H1 (cell line): ENCODE measurements at regions not wholly inside any gene's neighbourhood (a gene's known extent, or its start where the extent isn't known, plus 50 kb on each side); places are given as distances from the start of the nearest gene placed in this dataset.

Experiments
- CTCF ChIA-PET: fragments of 300-600 bp; sonication (Branson Sonifier 250); formaldehyde crosslinking; loops from one replicate; lab custom pipeline; 2021; ENCODE audit not compliant: partially characterized antibody; lab: Charles Lee
- POLR2A ChIA-PET: fragments of 300-600 bp; sonication (Branson Sonifier 250); formaldehyde crosslinking; loops from one replicate; lab custom pipeline; 2021; ENCODE audit warnings: inconsistent platforms; ENCODE audit not compliant: partially characterized antibody; lab: Charles Lee
- DNase-seq, 2 experiments: peaks; one replicate each; pipeline versions ENCODE4 v3.0.0 to v3.0.0-alpha.2; 2010 to 2022; ENCODE audit warnings: low spot score in 2 of 2, low read depth in 1 of 2, mixed read lengths in 1 of 2
- FAIRE-seq: peaks from 2 replicates; lab custom pipeline; 2011; peaks lifted over from hg19 to GRCh38; lab: Jason Lieb, UNC
- H2AFZ ChIP-seq: 2 replicates; pipeline ENCODE4 v1.8.1; 2012; ENCODE audit warnings: low read length, inconsistent platforms
- H2AK5ac ChIP-seq: 2 replicates; pipeline ENCODE4 v1.6.1; 2013; ENCODE audit warnings: low read depth, low read length
- H2BK120ac ChIP-seq: replicated peaks from 2 replicates; pipeline ENCODE3; 2013; ENCODE audit warnings: low read depth, low read length, inconsistent platforms
- H2BK12ac ChIP-seq: 2 replicates; pipeline ENCODE4 v1.6.1; 2013; ENCODE audit warnings: low read depth, low read length
- H2BK15ac ChIP-seq: 2 replicates; pipeline ENCODE4 v1.6.1; 2013; ENCODE audit warnings: low read length
- H2BK20ac ChIP-seq: 2 replicates; pipeline ENCODE4 v1.6.1; 2013; ENCODE audit warnings: low read length
- H2BK5ac ChIP-seq: 2 replicates; pipeline ENCODE4 v1.6.1; 2013; ENCODE audit warnings: low read depth, low read length
- H3K14ac ChIP-seq: 2 replicates; pipeline ENCODE4 v1.6.1; 2013; ENCODE audit warnings: inconsistent platforms; ENCODE audit not compliant: insufficient read length
- H3K18ac ChIP-seq: 2 replicates; pipeline ENCODE4 v1.6.1; 2013; ENCODE audit warnings: low read length; ENCODE audit errors: extremely low read depth
- H3K23ac ChIP-seq: 2 replicates; pipeline ENCODE4 v1.6.1; 2013; ENCODE audit warnings: inconsistent platforms; ENCODE audit not compliant: insufficient read length
- H3K23me2 ChIP-seq: 2 replicates; pipeline ENCODE4 v1.6.1; 2013; ENCODE audit warnings: low read depth, low read length
- H3K27ac ChIP-seq: 2 replicates; pipeline ENCODE4 v1.6.1; 2011; ENCODE audit warnings: low read depth, low read length, inconsistent platforms
- H3K27me3 ChIP-seq, 4 experiments: replicated peaks in 1 of 4; 1 replicate in 1 of 4; 2 replicates in 3 of 4; pipeline versions ENCODE4 v1.6.1 to v1.8.1; 2011 to 2013; ENCODE audit warnings: low read length in 3 of 4, mild to moderate bottlenecking in 3 of 4, inconsistent platforms in 2 of 4, mixed read lengths in 2 of 4, moderate library complexity in 1 of 4; ENCODE audit not compliant: control insufficient read depth in 3 of 4, insufficient read depth in 3 of 4; ENCODE audit errors: extremely low read depth in 1 of 4
- H3K36me3 ChIP-seq, 4 experiments: 2 replicates each; pipeline versions ENCODE4 v1.6.1 to v1.8.1; 2011 to 2013; ENCODE audit warnings: mild to moderate bottlenecking in 4 of 4, low read length in 3 of 4, moderate library complexity in 2 of 4, control low read depth in 1 of 4, inconsistent platforms in 1 of 4; ENCODE audit not compliant: insufficient read depth in 4 of 4, control insufficient read depth in 2 of 4
- H3K4ac ChIP-seq: replicated peaks from 2 replicates; pipeline ENCODE3; 2013; ENCODE audit warnings: low read length, low read depth, mixed read lengths, inconsistent platforms; ENCODE audit not compliant: insufficient read length
- H3K4me1 ChIP-seq, 4 experiments: replicated peaks in 1 of 4; 1 replicate in 1 of 4; 2 replicates in 3 of 4; pipeline versions ENCODE4 v1.6.1 to v1.8.1; 2011 to 2013; ENCODE audit warnings: low read length in 3 of 4, inconsistent platforms in 2 of 4, mixed read lengths in 1 of 4; ENCODE audit not compliant: insufficient read depth in 4 of 4, control insufficient read depth in 3 of 4
- H3K4me2 ChIP-seq, 2 experiments: 2 replicates each; pipeline versions ENCODE4 v1.6.1 to v1.8.1; 2011 to 2013; ENCODE audit warnings: low read depth in 2 of 2, low read length in 2 of 2, control low read depth in 1 of 2, inconsistent platforms in 1 of 2, mild to moderate bottlenecking in 1 of 2; ENCODE audit not compliant: insufficient read depth in 1 of 2
- H3K4me3 ChIP-seq, 4 experiments: fragments of 200-600, 300-600 bp in 1 of 4; sonication (generic), shearing (Covaris generic), sonication (Bioruptor Twin) in 1 of 4; 2 replicates each; pipeline versions ENCODE4 v1.5.1 to v1.8.1; 2011 to 2016; ENCODE audit warnings: low read length in 4 of 4, low read depth in 3 of 4, control low read depth in 2 of 4, inconsistent platforms in 2 of 4, mild to moderate bottlenecking in 2 of 4, mixed read lengths in 1 of 4, moderate library complexity in 1 of 4; ENCODE audit not compliant: insufficient read depth in 2 of 4; ENCODE audit errors: extremely low read depth in 1 of 4
- H3K56ac ChIP-seq: replicated peaks from 2 replicates; pipeline ENCODE3; 2013; ENCODE audit warnings: low read depth, mild to moderate bottlenecking, mixed read lengths, low read length, inconsistent platforms; ENCODE audit not compliant: insufficient read length
- H3K79me1 ChIP-seq: 2 replicates; pipeline ENCODE4 v1.6.1; 2013; ENCODE audit warnings: low read depth, low read length, control low read depth
- H3K79me2 ChIP-seq, 2 experiments: 2 replicates each; pipeline versions ENCODE4 v1.6.1 to v1.8.1; 2012 to 2013; ENCODE audit warnings: low read length in 2 of 2, mild to moderate bottlenecking in 2 of 2, inconsistent platforms in 1 of 2; ENCODE audit not compliant: insufficient read depth in 2 of 2, control insufficient read depth in 1 of 2
- H3K9ac ChIP-seq, 4 experiments: replicated peaks in 1 of 4; 1 replicate in 1 of 4; 2 replicates in 3 of 4; pipeline versions ENCODE4 v1.6.1 to v1.8.1; 2011 to 2013; ENCODE audit warnings: low read depth in 3 of 4, low read length in 3 of 4, control low read depth in 2 of 4, mild to moderate bottlenecking in 2 of 4, moderate library complexity in 2 of 4, inconsistent platforms in 1 of 4; ENCODE audit errors: extremely low read depth in 1 of 4
- H3K9me3 ChIP-seq, 2 experiments: 2 replicates each; pipeline versions ENCODE4 v1.6.1 to v1.8.1; 2012 to 2013; ENCODE audit warnings: mild to moderate bottlenecking in 2 of 2, moderate library complexity in 2 of 2, control low read depth in 1 of 2, inconsistent platforms in 1 of 2, low read depth in 1 of 2, low read length in 1 of 2, mixed read lengths in 1 of 2; ENCODE audit not compliant: insufficient read depth in 2 of 2
- H4K20me1 ChIP-seq, 2 experiments: replicated peaks in 1 of 2; 2 replicates each; pipeline versions ENCODE3 to v1.8.1; 2011 to 2013; ENCODE audit warnings: inconsistent platforms in 2 of 2, low read length in 2 of 2, mild to moderate bottlenecking in 1 of 2; ENCODE audit not compliant: insufficient read depth in 2 of 2, control insufficient read depth in 1 of 2
- H4K5ac ChIP-seq: 2 replicates; pipeline ENCODE4 v1.6.1; 2013; ENCODE audit warnings: low read length, low read depth, mixed read lengths, inconsistent platforms; ENCODE audit not compliant: insufficient read length
- H4K8ac ChIP-seq: 2 replicates; pipeline ENCODE4 v1.8.0; 2013; ENCODE audit warnings: mild to moderate bottlenecking, moderate library complexity, low read length, inconsistent platforms; ENCODE audit not compliant: insufficient read depth; ENCODE audit errors: extremely low read depth
- H4K91ac ChIP-seq: replicated peaks from 2 replicates; pipeline ENCODE3; 2013; ENCODE audit warnings: low read length, mixed read lengths, inconsistent platforms; ENCODE audit not compliant: insufficient read length
- ATF2 ChIP-seq: IDR thresholded peaks from 2 replicates; pipeline ENCODE4 v1.6.1; 2012; ENCODE audit warnings: low read length, inconsistent platforms
- CHD1 ChIP-seq: IDR thresholded peaks from 2 replicates; pipeline ENCODE4 v1.6.1; 2012; ENCODE audit warnings: low read depth, low read length, improper control_type of control experiment
- JUND ChIP-seq: IDR thresholded peaks from 2 replicates; pipeline ENCODE4 v1.6.1; 2011; ENCODE audit warnings: mild to moderate bottlenecking, improper control_type of control experiment, low read length
- POLR2A ChIP-seq, 2 experiments: IDR thresholded peaks; 1 replicate in 1 of 2; 2 replicates in 1 of 2; pipeline ENCODE4 v1.6.1; 2011; ENCODE audit warnings: low read depth in 2 of 2, low read length in 2 of 2, mild to moderate bottlenecking in 2 of 2; ENCODE audit errors: control extremely low read depth in 1 of 2
- POU5F1 ChIP-seq: IDR thresholded peaks from 2 replicates; pipeline ENCODE4 v1.6.1; 2011; ENCODE audit warnings: low read depth, mild to moderate bottlenecking, low read length, moderate library complexity
- YY1 ChIP-seq: IDR thresholded peaks from 2 replicates; pipeline ENCODE4 v1.6.1; 2011; ENCODE audit warnings: low read depth, mild to moderate bottlenecking, low read length
- WGBS, 2 experiments: shearing (Covaris generic) in 1 of 2; methylation state at CpG; one replicate each; pipeline versions ENCODE4 v1.1.6 to v1.1.7; 2013 to 2015; ENCODE audit warnings: low lambda C conversion rate in 2 of 2, mixed read lengths in 2 of 2, inconsistent platforms in 1 of 2, low coverage in 1 of 2, missing lambda C conversion rate in 1 of 2; ENCODE audit not compliant: insufficient replicate concordance in 2 of 2, insufficient coverage in 1 of 2, insufficient read length in 1 of 2; ENCODE audit errors: extremely low coverage in 1 of 2, missing lambda C conversion rate in 1 of 2; 5-methylcytosine and 5-hydroxymethylcytosine counted together

- H3K9ac ChIP-seq: no peak overlapping the region
- no peaks in the 10 kb centered on the region for H3K79me1 ChIP-seq
- H3K4me3 ChIP-seq: no peak overlapping the region
- H3K23ac ChIP-seq: no peak overlapping the region
- H3K4me1 ChIP-seq: no peaks in the 10 kb centered on the region
- 57% methylated on average over 1 of the region's 1 CpG; no CpG with 5 or more reads in 1 of the 2 experiments for WGBS, 2 experiments
- no peak overlapping the region for H2BK12ac ChIP-seq
- FAIRE-seq (no peak), DNase-seq (no peak)
- ChIA-PET CTCF (no interaction called here), POLR2A (no interaction called here)
- H3K79me2 ChIP-seq: no peaks in the 10 kb centered on the region
- H3K36me3 ChIP-seq: no peaks in the 10 kb centered on the region
- H2BK5ac ChIP-seq: no peak overlapping the region
- no peak overlapping the region for H3K4ac ChIP-seq
- no peak overlapping the region for H2BK20ac ChIP-seq
- no peak overlapping the region for H3K18ac ChIP-seq
- H4K91ac ChIP-seq: no peak overlapping the region
- no peak overlapping the region for H3K27ac ChIP-seq
- no peak for TF ChIP-seq CHD1
- no peak for TF ChIP-seq POLR2A (IDR thresholded peaks at IDR 0.05; ENCODE audit: control extremely low read depth in 1 of 2, low read depth in 2 of 2, low read length in 2 of 2)
- no peak for TF ChIP-seq POU5F1
- TF ChIP-seq JUND: no peak
- no peak for TF ChIP-seq ATF2
- no peak for TF ChIP-seq YY1
- no peak overlapping the region for H3K14ac ChIP-seq
- H2BK120ac ChIP-seq: no peak overlapping the region
- no peak overlapping the region for H4K8ac ChIP-seq
- H4K20me1 ChIP-seq: no peaks in the 10 kb centered on the region
- no peak overlapping the region for H2AFZ ChIP-seq
- H2BK15ac ChIP-seq: no peak overlapping the region
- H4K5ac ChIP-seq: no peak overlapping the region
- H3K4me2 ChIP-seq: no peak overlapping the region
- no peaks in the 10 kb centered on the region for H3K27me3 ChIP-seq
- H3K56ac ChIP-seq: no peak overlapping the region
- H3K23me2 ChIP-seq: no peaks in the 10 kb centered on the region
- no peak overlapping the region for H2AK5ac ChIP-seq
- no peaks in the 10 kb centered on the region for H3K9me3 ChIP-seq
Observed at GRCh38 chr14:82565825-82566224, 1032.2 kb upstream of the SEL1L start.
